Uterus (tissue), 3 donors: ENCODE measurements at regions not wholly inside any gene's neighbourhood (a gene's known extent, or its start where the extent isn't known, plus 50 kb on each side); places are given as distances from the start of the nearest gene placed in this dataset.

Experiments
- DNase-seq, 2 donors: peaks; one replicate each; pipeline ENCODE4 v3.0.0-alpha.2; 2019 to 2020
- H3K27ac ChIP-seq, 2 donors: fragments of 200-600 bp; sonication (generic); 1 replicate in 1 of 2; 2 replicates in 1 of 2; pipeline ENCODE4 v1.5.1; 2016 to 2018
- H3K27me3 ChIP-seq, 2 donors: fragments of 200-600 bp; sonication (generic); one replicate each; pipeline ENCODE4 v1.5.1; 2018 to 2019; ENCODE audit warnings: control low read depth in 1 of 2
- H3K36me3 ChIP-seq, 2 donors: fragments of 200-600 bp; sonication (generic); one replicate each; pipeline ENCODE4 v1.5.1; 2019; ENCODE audit warnings: control low read depth in 1 of 2
- H3K4me1 ChIP-seq, 2 donors: fragments of 200-600 bp; sonication (generic); one replicate each; pipeline ENCODE4 v1.5.1; 2018 to 2019; ENCODE audit warnings: control low read depth in 1 of 2
- H3K4me3 ChIP-seq, 2 donors: fragments of 200-600 bp; sonication (generic); 1 replicate in 1 of 2; 2 replicates in 1 of 2; pipeline ENCODE4 v1.5.1; 2018 to 2019; ENCODE audit warnings: mild to moderate bottlenecking in 1 of 2
- H3K9me3 ChIP-seq, 2 donors: fragments of 200-600 bp; sonication (generic); one replicate each; pipeline ENCODE4 v1.5.1; 2019; ENCODE audit warnings: control low read depth in 1 of 2
- POLR2A ChIP-seq, 2 donors: fragments of 450-650 bp; IDR thresholded peaks; one replicate each; pipeline ENCODE4 v1.6.1; 2016; ENCODE audit warnings: antibody characterized with exemption in 2 of 2, mild to moderate bottlenecking in 1 of 2, moderate library complexity in 1 of 2
- intact Hi-C: fragments of 100-400 bp; cut with DNase I; formaldehyde crosslinking; loops from one replicate; pipeline ENCODE4 v1.15.1; 2023; ENCODE audit warnings: low total_unique reads
- TF ChIP-seq, protein P1 (sequence below), 4 experiments: fragments of 200-600 bp in 2 of 4; fragments of 450-650 bp in 2 of 4; sonication (generic) in 2 of 4; IDR thresholded peaks; one replicate each; pipeline ENCODE4 v1.5.1; 2016 to 2019; ENCODE audit warnings: antibody characterized with exemption in 4 of 4, mild to moderate bottlenecking in 2 of 4, moderate library complexity in 1 of 4
- donor health status: DM: yes; HTN: yes; CAD: no.

DNA sequence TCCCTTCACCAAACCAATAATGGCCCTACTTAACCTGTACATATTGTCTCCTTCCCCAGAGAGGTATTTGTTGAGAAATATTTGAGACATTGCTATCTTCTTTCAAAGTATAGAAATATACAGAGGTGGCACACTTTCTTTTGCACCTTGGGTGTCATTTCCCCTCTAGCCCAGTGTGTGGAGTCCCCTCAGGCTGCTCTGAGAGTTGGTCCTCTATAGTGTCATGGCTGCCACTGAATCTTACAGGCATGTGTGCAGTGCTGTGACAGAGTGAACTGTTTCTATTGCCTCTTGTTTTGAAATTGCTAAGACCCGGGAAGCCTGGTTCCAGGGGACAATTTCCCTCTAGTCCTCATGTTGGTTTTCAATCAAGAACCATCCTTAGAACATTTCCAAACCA is 140.2 kb upstream of the KCNJ6 start:
- no peaks in the 10 kb centered on the region for H3K4me1 ChIP-seq
- H3K9me3 ChIP-seq: no peaks in the 10 kb centered on the region
- no peaks in the 10 kb centered on the region for H3K36me3 ChIP-seq
- DNase-seq: no peak
- intact Hi-C loops: no loop called here
- H3K4me3 ChIP-seq: no peak overlapping the region
- H3K27me3 ChIP-seq: no peaks in the 10 kb centered on the region
- H3K27ac ChIP-seq: no peak overlapping the region
- no peak for TF ChIP-seq POLR2A (IDR thresholded peaks at IDR 0.05)
- TF ChIP-seq, protein P1, sequence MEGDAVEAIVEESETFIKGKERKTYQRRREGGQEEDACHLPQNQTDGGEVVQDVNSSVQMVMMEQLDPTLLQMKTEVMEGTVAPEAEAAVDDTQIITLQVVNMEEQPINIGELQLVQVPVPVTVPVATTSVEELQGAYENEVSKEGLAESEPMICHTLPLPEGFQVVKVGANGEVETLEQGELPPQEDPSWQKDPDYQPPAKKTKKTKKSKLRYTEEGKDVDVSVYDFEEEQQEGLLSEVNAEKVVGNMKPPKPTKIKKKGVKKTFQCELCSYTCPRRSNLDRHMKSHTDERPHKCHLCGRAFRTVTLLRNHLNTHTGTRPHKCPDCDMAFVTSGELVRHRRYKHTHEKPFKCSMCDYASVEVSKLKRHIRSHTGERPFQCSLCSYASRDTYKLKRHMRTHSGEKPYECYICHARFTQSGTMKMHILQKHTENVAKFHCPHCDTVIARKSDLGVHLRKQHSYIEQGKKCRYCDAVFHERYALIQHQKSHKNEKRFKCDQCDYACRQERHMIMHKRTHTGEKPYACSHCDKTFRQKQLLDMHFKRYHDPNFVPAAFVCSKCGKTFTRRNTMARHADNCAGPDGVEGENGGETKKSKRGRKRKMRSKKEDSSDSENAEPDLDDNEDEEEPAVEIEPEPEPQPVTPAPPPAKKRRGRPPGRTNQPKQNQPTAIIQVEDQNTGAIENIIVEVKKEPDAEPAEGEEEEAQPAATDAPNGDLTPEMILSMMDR (IDR thresholded peaks at IDR 0.05): no peak

DNA sequence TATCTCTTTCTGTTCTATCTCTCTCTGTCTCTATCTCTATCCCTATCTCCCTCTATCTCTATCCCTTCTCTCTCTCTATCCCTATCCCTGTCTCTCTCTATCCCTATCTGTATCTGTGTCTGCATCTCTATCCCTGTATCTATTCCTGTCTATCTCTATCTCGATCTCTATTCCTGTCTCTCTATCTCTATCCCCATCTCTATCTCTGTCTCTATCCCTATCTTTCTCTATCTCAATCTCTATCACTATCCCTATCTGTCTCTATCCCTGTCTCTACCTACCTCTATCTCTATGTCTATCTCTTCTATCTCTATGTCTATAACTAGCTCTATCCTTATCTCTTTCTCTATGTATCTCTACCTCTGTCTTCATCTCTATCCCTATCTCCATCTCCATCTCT is 141.4 kb upstream of the KCNJ6 start:
- Histone ChIP-seq H3K27ac (no peak overlapping the region), H3K27me3 (no peaks in the 10 kb centered on the region), H3K4me3 (no peak overlapping the region), H3K36me3 (no peaks in the 10 kb centered on the region), H3K4me1 (no peaks in the 10 kb centered on the region), H3K9me3 (no peaks in the 10 kb centered on the region)
- no peak for DNase-seq
- intact Hi-C loops: no loop called here
- TF ChIP-seq POLR2A (IDR thresholded peaks at IDR 0.05): no peak

DNA sequence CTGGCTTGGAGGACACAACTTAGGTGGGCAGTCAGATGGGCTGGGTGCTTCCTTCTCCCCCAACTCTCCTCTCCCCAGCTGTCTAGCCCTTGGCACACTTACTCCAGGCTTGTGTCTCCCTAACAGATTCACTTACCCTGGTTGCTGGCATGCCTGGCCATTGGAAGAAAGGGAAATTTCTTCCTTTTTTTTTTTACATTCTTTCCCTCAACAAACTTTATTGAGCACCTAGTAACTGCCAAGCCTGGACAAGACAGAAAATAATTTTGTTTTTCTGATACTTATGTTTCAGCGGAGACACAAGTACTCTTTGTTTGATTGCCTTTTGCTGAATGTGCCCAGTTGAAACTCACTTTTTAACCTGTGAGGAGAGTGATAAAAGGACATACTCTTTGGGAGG is 144.3 kb upstream of the KCNJ6 start:
- no peaks in the 10 kb centered on the region for H3K9me3 ChIP-seq
- intact Hi-C loops: no loop called here
- H3K4me1 ChIP-seq: no peaks in the 10 kb centered on the region
- H3K4me3 ChIP-seq: no peak overlapping the region
- H3K36me3 ChIP-seq: no peaks in the 10 kb centered on the region
- DNase-seq: no peak
- H3K27me3 ChIP-seq: no peaks in the 10 kb centered on the region
- H3K27ac ChIP-seq: no peak overlapping the region
- TF ChIP-seq POLR2A (IDR thresholded peaks at IDR 0.05): no peak
- TF ChIP-seq, protein P1 (IDR thresholded peaks at IDR 0.05): no peak

DNA sequence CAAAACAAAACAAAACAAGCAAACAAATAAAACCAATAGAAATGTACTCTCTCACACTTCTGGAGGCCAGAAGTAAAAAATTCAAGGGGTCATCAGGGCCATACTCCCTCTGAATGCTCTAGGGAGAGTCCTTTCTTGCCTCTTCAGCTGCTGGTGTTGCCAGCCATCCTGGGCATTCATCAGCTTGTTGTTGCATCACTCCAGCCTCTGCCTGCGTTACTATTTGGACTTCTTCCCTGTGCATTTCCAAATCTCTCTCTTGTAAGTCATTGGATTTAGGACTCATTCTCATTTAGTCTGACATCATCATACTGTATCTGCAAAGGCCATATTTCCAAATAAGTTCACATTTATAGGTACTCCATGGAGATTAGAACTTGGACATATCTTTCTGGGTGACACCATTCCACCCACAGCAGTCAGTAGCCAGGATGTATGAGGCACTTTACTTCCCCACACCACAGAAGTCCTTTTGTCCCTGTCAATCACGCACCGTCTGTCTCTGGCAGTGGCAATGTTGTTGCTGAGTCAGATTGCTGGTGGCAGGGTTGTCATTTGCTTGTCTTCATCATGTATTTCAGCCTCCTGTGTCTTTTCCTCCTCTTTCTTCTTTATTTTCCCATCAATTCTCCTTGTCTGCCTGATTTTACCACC is 151.0 kb upstream of the KCNJ6 start:
- Histone ChIP-seq H3K36me3 (no peaks in the 10 kb centered on the region), H3K4me1 (no peaks in the 10 kb centered on the region), H3K27me3 (no peaks in the 10 kb centered on the region), H3K4me3 (no peak overlapping the region), H3K27ac (no peak overlapping the region), H3K9me3 (no peaks in the 10 kb centered on the region)
- intact Hi-C loops: no loop called here
- DNase-seq: no peak
- TF ChIP-seq, protein P1 (IDR thresholded peaks at IDR 0.05): no peak
- TF ChIP-seq POLR2A (IDR thresholded peaks at IDR 0.05): no peak

DNA sequence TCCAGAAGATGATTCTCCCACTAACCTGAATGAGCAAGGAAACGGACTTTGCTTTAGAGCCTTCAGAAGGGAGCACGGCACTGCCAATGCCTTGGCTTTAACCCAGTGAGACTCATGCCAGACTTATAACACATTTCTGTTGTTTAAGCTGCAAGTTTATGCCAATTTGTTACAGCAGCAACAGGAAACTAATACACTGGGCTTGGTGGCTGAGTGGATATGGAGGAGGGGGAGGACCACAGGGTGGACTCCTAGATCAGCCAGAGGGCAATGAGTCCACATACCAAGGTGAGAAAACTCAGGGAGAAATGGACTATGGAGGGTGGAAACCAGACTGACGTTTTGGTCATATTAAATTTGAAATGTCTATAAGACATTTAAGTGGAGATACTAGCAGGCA is 156.2 kb upstream of the KCNJ6 start:
- Histone ChIP-seq H3K4me3 (no peak overlapping the region), H3K27me3 (no peaks in the 10 kb centered on the region), H3K4me1 (no peaks in the 10 kb centered on the region), H3K9me3 (no peaks in the 10 kb centered on the region), H3K27ac (no peak overlapping the region), H3K36me3 (no peaks in the 10 kb centered on the region)
- intact Hi-C loops: no loop called here
- no peak for DNase-seq
- TF ChIP-seq, protein P1 (IDR thresholded peaks at IDR 0.05): no peak
- TF ChIP-seq POLR2A (IDR thresholded peaks at IDR 0.05): no peak
